ENCODE measurements at regions not wholly inside any gene's neighbourhood (a gene's known extent, or its start where the extent isn't known, plus 50 kb on each side); places are given as distances from the start of the nearest gene placed in this dataset.

- TF ChIP-seq CTCF (IDR thresholded peaks at IDR 0.05) (no peak), POLR2A (IDR thresholded peaks at IDR 0.05) (no peak)
These were observed 329.8 kb upstream of the SFSWAP start for GRCh38 chr12:131380965-131381705.

All from esophagus squamous epithelium (tissue), 4 donors.